HG03064 (cell line): ENCODE measurements at regions not wholly inside any gene's neighbourhood (a gene's known extent, or its start where the extent isn't known, plus 50 kb on each side); places are given as distances from the start of the nearest gene placed in this dataset.

Source experiments
- ATAC-seq: cut with Tn5 transposase; IDR thresholded peaks from one replicate; pipeline ENCODE4 v1.9.1; 2021; ENCODE audit warnings: low read depth; ENCODE audit not compliant: unreplicated experiment

GRCh38 chr15:69896606-69897005 is 201.1 kb downstream of the TLE3 start:
- no peak for ATAC-seq

- ATAC-seq: no peak
Measured at GRCh38 chr15:69897061-69897460, 200.7 kb downstream of the TLE3 start.

GRCh38 chr15:69897471-69898237 is 200.1 kb downstream of the TLE3 start:
- ATAC-seq: no peak

GRCh38 chr15:69898243-69898642 is 199.5 kb downstream of the TLE3 start:
- no peak for ATAC-seq

- ATAC-seq: no peak
Measured at GRCh38 chr15:69902414-69903062, 195.2 kb downstream of the TLE3 start.

GRCh38 chr15:69903470-69904469 is 193.9 kb downstream of the TLE3 start:
- ATAC-seq: no peak

GRCh38 chr15:69906256-69907185 is 191.2 kb downstream of the TLE3 start:
- no peak for ATAC-seq

- no peak for ATAC-seq
Measured at GRCh38 chr15:69908060-69908459, 189.7 kb downstream of the TLE3 start.

GRCh38 chr15:69908590-69909420 is 188.9 kb downstream of the TLE3 start:
- ATAC-seq: no peak

- ATAC-seq: no peak
Measured at GRCh38 chr15:69909719-69910444, 187.8 kb downstream of the TLE3 start.

- no peak for ATAC-seq
Measured at GRCh38 chr15:69910514-69910913, 187.2 kb downstream of the TLE3 start.

- no peak for ATAC-seq
Measured at GRCh38 chr15:69912116-69912515, 185.6 kb downstream of the TLE3 start.

- no peak for ATAC-seq
Measured at GRCh38 chr15:69914040-69914439, 183.7 kb downstream of the TLE3 start.

GRCh38 chr15:69914960-69915359 is 182.8 kb downstream of the TLE3 start:
- ATAC-seq: no peak

- ATAC-seq: no peak
Measured at GRCh38 chr15:69916169-69916785, 181.4 kb downstream of the TLE3 start.

GRCh38 chr15:69917056-69917455 is 180.7 kb downstream of the TLE3 start:
- no peak for ATAC-seq

GRCh38 chr15:69919816-69920215 is 177.9 kb downstream of the TLE3 start:
- ATAC-seq: no peak

GRCh38 chr15:69920221-69920620 is 177.5 kb downstream of the TLE3 start:
- ATAC-seq: no peak
